ENCODE measurements at regions not wholly inside any gene's neighbourhood (a gene's known extent, or its start where the extent isn't known, plus 50 kb on each side); places are given as distances from the start of the nearest gene placed in this dataset.

- no peak for TF ChIP-seq CTCF (IDR thresholded peaks at IDR 0.05)
- no peak for TF ChIP-seq ZFX (IDR thresholded peaks at IDR 0.05; ENCODE audit: borderline replicate concordance)
Measured at GRCh38 chr6:139705284-139705683, 330.8 kb upstream of the CITED2 start.
